Mammary epithelial cell (primary cell): ENCODE measurements at regions not wholly inside any gene's neighbourhood (a gene's known extent, or its start where the extent isn't known, plus 50 kb on each side); places are given as distances from the start of the nearest gene placed in this dataset.

Experiments
- CTCF ChIP-seq, 2 donors: IDR thresholded peaks in 1 of 2; conservative IDR thresholded peaks in 1 of 2; 2 replicates each; pipeline ENCODE4 v1.5.1; 2011 to 2012; ENCODE audit warnings: inconsistent platforms in 2 of 2, low read length in 2 of 2, mild to moderate bottlenecking in 2 of 2, control low read depth in 1 of 2, low read depth in 1 of 2; ENCODE audit not compliant: insufficient read depth in 1 of 2; ENCODE audit errors: extremely low read depth in 1 of 2
- EZH2 ChIP-seq: IDR thresholded peaks from 2 replicates; pipeline ENCODE4 v1.6.1; 2012; ENCODE audit warnings: low read length, inconsistent platforms, borderline replicate concordance

- TF ChIP-seq CTCF (conservative IDR thresholded peaks at IDR 0.05 in 1 of 2, IDR thresholded peaks at IDR 0.05 in 1 of 2; ENCODE audit: extremely low read depth in 1 of 2, insufficient read depth in 1 of 2, low read depth in 1 of 2, low read length in 2 of 2) (no peak), EZH2 (no peak)
Measured at GRCh38 chr13:75139291-75139690, 342.7 kb downstream of the TBC1D4 start.
